ENCODE measurements at regions not wholly inside any gene's neighbourhood (a gene's known extent, or its start where the extent isn't known, plus 50 kb on each side); places are given as distances from the start of the nearest gene placed in this dataset.

GRCh38 chr16:66052745-66053144 is 313.7 kb upstream of the CDH5 start:
- TF ChIP-seq CTCF (conservative IDR thresholded peaks at IDR 0.05; ENCODE audit: low read depth, low read length) (no peak), USF2 (IDR thresholded peaks at IDR 0.05; ENCODE audit: low read depth, low read length) (0 out of 2 replicates have a peak, but pooled peaks have one; percentile 23), CEBPB (IDR thresholded peaks at IDR 0.05; ENCODE audit: low read depth, low read length) (peak; percentile 5; the same call in 1 of the 2 replicates)
- no peak overlapping the region for H3K27ac ChIP-seq (ENCODE audit: insufficient read depth, low read length)
- H2BK15ac ChIP-seq (ENCODE audit: low read depth, low read length) = no peak overlapping the region
- H4K91ac ChIP-seq (ENCODE audit: insufficient read depth, low read depth, low read length) = no peak overlapping the region
- no peaks in the 10 kb centered on the region for H3K36me3 ChIP-seq (ENCODE audit: control insufficient read depth, insufficient read depth, low read length)
- in situ Hi-C loops (cut with MboI; ENCODE audit: low sequenced_read_pairs) = no loop called here
- H3K4me2 ChIP-seq (ENCODE audit: low read depth, low read length) = no peak overlapping the region
- no peak overlapping the region for H3K14ac ChIP-seq (replicated peaks; ENCODE audit: low read depth, low read length)
- H2BK5ac ChIP-seq (ENCODE audit: low read depth, low read length, poor library complexity, severe bottlenecking) = no peak overlapping the region
- H3K4me3 ChIP-seq (ENCODE audit: insufficient read depth, low read depth, low read length) = no peak overlapping the region
- no TSS peak for BruUV-seq (replicated peaks)
- no peak overlapping the region for H3K18ac ChIP-seq (ENCODE audit: low read depth, low read length)
- H3K23ac ChIP-seq (ENCODE audit: low read depth, low read length) = no peak overlapping the region
- DNase-seq = peak; percentile 12
- no peak overlapping the region for H2AK9ac ChIP-seq (replicated peaks; ENCODE audit: low read depth, low read length, poor library complexity)
- no peaks in the 10 kb centered on the region for H3K9me3 ChIP-seq (ENCODE audit: control insufficient read depth, insufficient read depth, low read length)
- ATAC-seq (ENCODE audit: low read depth) = no peak
- no peak overlapping the region for H2BK20ac ChIP-seq (ENCODE audit: low read depth, low read length)
- no peak overlapping the region for H4K5ac ChIP-seq (ENCODE audit: low read depth, low read length)
- H2AFZ ChIP-seq (replicated peaks; ENCODE audit: low read length, poor library complexity) = no peak overlapping the region
- H3K27me3 ChIP-seq (ENCODE audit: control insufficient read depth, insufficient read depth, low read length) = peaks cover 15% of the 10 kb centered on the region
- no peaks in the 10 kb centered on the region for H3K9me1 ChIP-seq (ENCODE audit: insufficient read depth, low read length)
- POLR2A ChIA-PET (ENCODE audit: unreplicated experiment) = no interaction called here
- H3K4me1 ChIP-seq (ENCODE audit: control insufficient read depth, insufficient read depth, low read length) = peaks cover 6% of the 10 kb centered on the region; the same call in 1 of the 2 replicates
- no peaks in the 10 kb centered on the region for H4K20me1 ChIP-seq (ENCODE audit: insufficient read depth, low read length)
- H2AK5ac ChIP-seq (ENCODE audit: low read depth, low read length) = no peak overlapping the region
- no peak overlapping the region for H3K4ac ChIP-seq (ENCODE audit: low read depth, low read length)
- H3K79me1 ChIP-seq (ENCODE audit: low read depth in 1 of 2, low read length in 2 of 2) = no peaks in the 10 kb centered on the region
- no peak overlapping the region for H2BK120ac ChIP-seq (ENCODE audit: low read depth, low read length)
- no peak overlapping the region for H4K8ac ChIP-seq (ENCODE audit: low read depth in 2 of 2, low read length in 2 of 2)
- H3K56ac ChIP-seq (ENCODE audit: extremely low read depth, insufficient read depth, low read length) = no peak overlapping the region
- dilution Hi-C loops (cut with HindIII; ENCODE audit: low sequenced_read_pairs, unreplicated experiment) = no loop called here
- H3K9ac ChIP-seq (ENCODE audit: low read depth, low read length) = no peak overlapping the region
- CTCF ChIA-PET = no interaction called here
- no CpG with 5 or more reads among the region's 2 CpGs for WGBS, 2 experiments (ENCODE audit: extremely low coverage in 2 of 2, insufficient read length in 1 of 2)
- intact Hi-C loops (cut with micrococcal nuclease) = no loop called here
